ENCODE measurements at regions not wholly inside any gene's neighbourhood (a gene's known extent, or its start where the extent isn't known, plus 50 kb on each side); places are given as distances from the start of the nearest gene placed in this dataset.

DNA sequence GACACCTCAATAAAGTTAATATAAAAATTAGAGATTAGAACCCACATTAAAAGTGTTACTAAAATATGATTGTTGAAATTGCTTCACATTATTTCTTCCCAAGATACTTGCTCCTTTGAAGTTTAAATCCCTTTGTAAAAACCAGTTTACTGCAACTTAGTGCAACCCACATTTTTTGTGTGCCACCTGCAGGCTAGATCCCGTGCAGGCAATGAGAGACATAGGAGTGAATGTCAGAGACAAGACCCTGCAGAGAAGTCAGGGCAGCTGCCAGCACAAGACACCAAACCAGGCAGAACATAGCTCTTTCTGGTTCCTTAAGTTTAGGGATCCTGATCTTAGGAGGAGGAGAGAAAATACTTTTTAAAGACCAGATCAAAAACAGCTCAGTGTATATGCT is 142.8 kb upstream of the MTNR1B start:
- Histone ChIP-seq H3K4me1 (ENCODE audit: insufficient read depth, low read length) (no peaks in the 10 kb centered on the region), H3K27me3 (ENCODE audit: control insufficient read depth in 1 of 2, insufficient read depth in 2 of 2, low read length in 2 of 2) (no peaks in the 10 kb centered on the region), H3K4me3 (replicated peaks in 1 of 3; ENCODE audit: insufficient read depth in 1 of 3, low read depth in 2 of 3, low read length in 3 of 3) (no peak overlapping the region), H2AFZ (ENCODE audit: low read length) (no peak overlapping the region), H3K36me3 (replicated peaks in 1 of 2; ENCODE audit: control insufficient read depth in 1 of 2, insufficient read depth in 2 of 2, low read length in 2 of 2) (no peaks in the 10 kb centered on the region), H3K79me2 (ENCODE audit: insufficient read depth, low read length) (no peaks in the 10 kb centered on the region), H4K20me1 (ENCODE audit: insufficient read depth, low read length) (no peaks in the 10 kb centered on the region), H3K9me3 (ENCODE audit: low read length) (no peaks in the 10 kb centered on the region), H3K4me2 (ENCODE audit: low read depth, low read length) (no peak overlapping the region), H3K27ac (ENCODE audit: extremely low read length, insufficient read depth, low read length) (no peak overlapping the region), H3K9ac (ENCODE audit: insufficient read depth, low read depth, low read length) (no peak overlapping the region)
- DNase-seq (ENCODE audit: low spot score) (no peak), FAIRE-seq (no peak), ATAC-seq (no peak)
- intact Hi-C loops (cut with micrococcal nuclease; ENCODE audit: unreplicated experiment) (no loop called here), in situ Hi-C loops (cut with HindIII; ENCODE audit: extremely low pct_ligation_motif_present, low pct_unique_long_range_greater_than_20kb) (no loop called here)
- no TSS peak for BruUV-seq (replicated peaks)
- 0% methylated on average over 1 of the region's 1 CpG for WGBS (ENCODE audit: low lambda C conversion rate)
- ChIA-PET POLR2A (no interaction called here), CTCF (ENCODE audit: low intra/inter-chr PET ratio, low total read pairs) (no interaction called here)
- TF ChIP-seq GABPA (IDR thresholded peaks at IDR 0.05; ENCODE audit: low read depth, low read length) = no peak
- TF ChIP-seq GABPA (CRISPR knock-in tag; IDR thresholded peaks at IDR 0.05; ENCODE audit: low read depth) = no peak
- TF ChIP-seq ZSCAN21 (CRISPR knock-in tag; IDR thresholded peaks at IDR 0.05; ENCODE audit: borderline replicate concordance) = no peak
- TF ChIP-seq ZSCAN30 (CRISPR knock-in tag; IDR thresholded peaks at IDR 0.05) = no peak

DNA sequence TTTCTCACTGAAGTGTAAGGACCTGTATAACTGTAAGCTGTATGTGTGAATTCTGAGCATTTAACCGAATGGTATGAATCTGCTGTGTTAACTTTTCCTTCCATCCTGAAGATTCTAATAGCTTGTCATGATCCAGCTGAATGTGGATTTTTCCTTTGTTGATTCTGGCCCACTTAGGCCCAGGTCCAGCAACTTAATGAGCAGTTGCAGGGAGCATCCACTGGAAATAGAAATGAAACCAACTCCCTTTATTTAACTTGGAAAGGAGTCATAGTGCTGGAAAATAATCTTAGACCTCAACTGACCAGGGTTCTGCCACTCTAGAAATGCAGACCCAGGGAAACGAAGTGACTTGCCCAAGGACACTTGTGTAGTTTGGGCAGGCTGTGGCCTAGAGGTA is 142.3 kb upstream of the MTNR1B start:
- BruUV-seq (replicated peaks) = no TSS peak
- H3K4me1 ChIP-seq (ENCODE audit: insufficient read depth, low read length) = no peaks in the 10 kb centered on the region
- in situ Hi-C loops (cut with HindIII; ENCODE audit: extremely low pct_ligation_motif_present, low pct_unique_long_range_greater_than_20kb) = no loop called here
- POLR2A ChIA-PET = no interaction called here
- H3K9me3 ChIP-seq (ENCODE audit: low read length) = no peaks in the 10 kb centered on the region
- H3K36me3 ChIP-seq (replicated peaks in 1 of 2; ENCODE audit: control insufficient read depth in 1 of 2, insufficient read depth in 2 of 2, low read length in 2 of 2) = no peaks in the 10 kb centered on the region
- no peak overlapping the region for H3K4me2 ChIP-seq (ENCODE audit: low read depth, low read length)
- 0% methylated on average over 2 of the region's 2 CpGs for WGBS (ENCODE audit: low lambda C conversion rate)
- no peak overlapping the region for H3K4me3 ChIP-seq (replicated peaks in 1 of 3; ENCODE audit: insufficient read depth in 1 of 3, low read depth in 2 of 3, low read length in 3 of 3)
- FAIRE-seq = no peak
- no peak for ATAC-seq
- no peak overlapping the region for H3K9ac ChIP-seq (ENCODE audit: insufficient read depth, low read depth, low read length)
- H2AFZ ChIP-seq (ENCODE audit: low read length) = no peak overlapping the region
- DNase-seq (ENCODE audit: low spot score) = no peak
- intact Hi-C loops (cut with micrococcal nuclease; ENCODE audit: unreplicated experiment) = no loop called here
- no peaks in the 10 kb centered on the region for H3K27me3 ChIP-seq (ENCODE audit: control insufficient read depth in 1 of 2, insufficient read depth in 2 of 2, low read length in 2 of 2)
- H4K20me1 ChIP-seq (ENCODE audit: insufficient read depth, low read length) = no peaks in the 10 kb centered on the region
- H3K27ac ChIP-seq (ENCODE audit: extremely low read length, insufficient read depth, low read length) = no peak overlapping the region
- no peaks in the 10 kb centered on the region for H3K79me2 ChIP-seq (ENCODE audit: insufficient read depth, low read length)
- CTCF ChIA-PET (ENCODE audit: low intra/inter-chr PET ratio, low total read pairs) = no interaction called here
- TF ChIP-seq, protein P1, sequence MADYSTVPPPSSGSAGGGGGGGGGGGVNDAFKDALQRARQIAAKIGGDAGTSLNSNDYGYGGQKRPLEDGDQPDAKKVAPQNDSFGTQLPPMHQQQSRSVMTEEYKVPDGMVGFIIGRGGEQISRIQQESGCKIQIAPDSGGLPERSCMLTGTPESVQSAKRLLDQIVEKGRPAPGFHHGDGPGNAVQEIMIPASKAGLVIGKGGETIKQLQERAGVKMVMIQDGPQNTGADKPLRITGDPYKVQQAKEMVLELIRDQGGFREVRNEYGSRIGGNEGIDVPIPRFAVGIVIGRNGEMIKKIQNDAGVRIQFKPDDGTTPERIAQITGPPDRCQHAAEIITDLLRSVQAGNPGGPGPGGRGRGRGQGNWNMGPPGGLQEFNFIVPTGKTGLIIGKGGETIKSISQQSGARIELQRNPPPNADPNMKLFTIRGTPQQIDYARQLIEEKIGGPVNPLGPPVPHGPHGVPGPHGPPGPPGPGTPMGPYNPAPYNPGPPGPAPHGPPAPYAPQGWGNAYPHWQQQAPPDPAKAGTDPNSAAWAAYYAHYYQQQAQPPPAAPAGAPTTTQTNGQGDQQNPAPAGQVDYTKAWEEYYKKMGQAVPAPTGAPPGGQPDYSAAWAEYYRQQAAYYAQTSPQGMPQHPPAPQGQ (CRISPR knock-in tag; IDR thresholded peaks at IDR 0.05; ENCODE audit: borderline replicate concordance) = no peak
- TF ChIP-seq RFX3 (CRISPR knock-in tag; IDR thresholded peaks at IDR 0.05) (no peak), ZNF564 (CRISPR knock-in tag; IDR thresholded peaks at IDR 0.05) (no peak), ARNT2 (CRISPR knock-in tag; IDR thresholded peaks at IDR 0.05; ENCODE audit: low read depth) (no peak)
- TF ChIP-seq, protein P2, sequence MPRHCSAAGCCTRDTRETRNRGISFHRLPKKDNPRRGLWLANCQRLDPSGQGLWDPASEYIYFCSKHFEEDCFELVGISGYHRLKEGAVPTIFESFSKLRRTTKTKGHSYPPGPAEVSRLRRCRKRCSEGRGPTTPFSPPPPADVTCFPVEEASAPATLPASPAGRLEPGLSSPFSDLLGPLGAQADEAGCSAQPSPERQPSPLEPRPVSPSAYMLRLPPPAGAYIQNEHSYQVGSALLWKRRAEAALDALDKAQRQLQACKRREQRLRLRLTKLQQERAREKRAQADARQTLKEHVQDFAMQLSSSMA (CRISPR knock-in tag; IDR thresholded peaks at IDR 0.05) = no peak
- TF ChIP-seq, protein P3, sequence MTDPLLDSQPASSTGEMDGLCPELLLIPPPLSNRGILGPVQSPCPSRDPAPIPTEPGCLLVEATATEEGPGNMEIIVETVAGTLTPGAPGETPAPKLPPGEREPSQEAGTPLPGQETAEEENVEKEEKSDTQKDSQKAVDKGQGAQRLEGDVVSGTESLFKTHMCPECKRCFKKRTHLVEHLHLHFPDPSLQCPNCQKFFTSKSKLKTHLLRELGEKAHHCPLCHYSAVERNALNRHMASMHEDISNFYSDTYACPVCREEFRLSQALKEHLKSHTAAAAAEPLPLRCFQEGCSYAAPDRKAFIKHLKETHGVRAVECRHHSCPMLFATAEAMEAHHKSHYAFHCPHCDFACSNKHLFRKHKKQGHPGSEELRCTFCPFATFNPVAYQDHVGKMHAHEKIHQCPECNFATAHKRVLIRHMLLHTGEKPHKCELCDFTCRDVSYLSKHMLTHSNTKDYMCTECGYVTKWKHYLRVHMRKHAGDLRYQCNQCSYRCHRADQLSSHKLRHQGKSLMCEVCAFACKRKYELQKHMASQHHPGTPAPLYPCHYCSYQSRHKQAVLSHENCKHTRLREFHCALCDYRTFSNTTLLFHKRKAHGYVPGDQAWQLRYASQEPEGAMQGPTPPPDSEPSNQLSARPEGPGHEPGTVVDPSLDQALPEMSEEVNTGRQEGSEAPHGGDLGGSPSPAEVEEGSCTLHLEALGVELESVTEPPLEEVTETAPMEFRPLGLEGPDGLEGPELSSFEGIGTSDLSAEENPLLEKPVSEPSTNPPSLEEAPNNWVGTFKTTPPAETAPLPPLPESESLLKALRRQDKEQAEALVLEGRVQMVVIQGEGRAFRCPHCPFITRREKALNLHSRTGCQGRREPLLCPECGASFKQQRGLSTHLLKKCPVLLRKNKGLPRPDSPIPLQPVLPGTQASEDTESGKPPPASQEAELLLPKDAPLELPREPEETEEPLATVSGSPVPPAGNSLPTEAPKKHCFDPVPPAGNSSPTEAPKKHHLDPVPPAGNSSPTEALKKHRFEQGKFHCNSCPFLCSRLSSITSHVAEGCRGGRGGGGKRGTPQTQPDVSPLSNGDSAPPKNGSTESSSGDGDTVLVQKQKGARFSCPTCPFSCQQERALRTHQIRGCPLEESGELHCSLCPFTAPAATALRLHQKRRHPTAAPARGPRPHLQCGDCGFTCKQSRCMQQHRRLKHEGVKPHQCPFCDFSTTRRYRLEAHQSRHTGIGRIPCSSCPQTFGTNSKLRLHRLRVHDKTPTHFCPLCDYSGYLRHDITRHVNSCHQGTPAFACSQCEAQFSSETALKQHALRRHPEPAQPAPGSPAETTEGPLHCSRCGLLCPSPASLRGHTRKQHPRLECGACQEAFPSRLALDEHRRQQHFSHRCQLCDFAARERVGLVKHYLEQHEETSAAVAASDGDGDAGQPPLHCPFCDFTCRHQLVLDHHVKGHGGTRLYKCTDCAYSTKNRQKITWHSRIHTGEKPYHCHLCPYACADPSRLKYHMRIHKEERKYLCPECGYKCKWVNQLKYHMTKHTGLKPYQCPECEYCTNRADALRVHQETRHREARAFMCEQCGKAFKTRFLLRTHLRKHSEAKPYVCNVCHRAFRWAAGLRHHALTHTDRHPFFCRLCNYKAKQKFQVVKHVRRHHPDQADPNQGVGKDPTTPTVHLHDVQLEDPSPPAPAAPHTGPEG (CRISPR knock-in tag; IDR thresholded peaks at IDR 0.05) = no peak
- TF ChIP-seq, protein P4, sequence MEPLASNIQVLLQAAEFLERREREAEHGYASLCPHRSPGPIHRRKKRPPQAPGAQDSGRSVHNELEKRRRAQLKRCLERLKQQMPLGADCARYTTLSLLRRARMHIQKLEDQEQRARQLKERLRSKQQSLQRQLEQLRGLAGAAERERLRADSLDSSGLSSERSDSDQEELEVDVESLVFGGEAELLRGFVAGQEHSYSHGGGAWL (CRISPR knock-in tag; IDR thresholded peaks at IDR 0.05) = no peak
